Fibroblast of skin of abdomen (primary cell): ENCODE measurements at regions not wholly inside any gene's neighbourhood (a gene's known extent, or its start where the extent isn't known, plus 50 kb on each side); places are given as distances from the start of the nearest gene placed in this dataset.

ENCODE experiments used
- DNase-seq: peaks from one replicate; pipeline ENCODE4 v3.0.0-alpha.2; 2013

DNA sequence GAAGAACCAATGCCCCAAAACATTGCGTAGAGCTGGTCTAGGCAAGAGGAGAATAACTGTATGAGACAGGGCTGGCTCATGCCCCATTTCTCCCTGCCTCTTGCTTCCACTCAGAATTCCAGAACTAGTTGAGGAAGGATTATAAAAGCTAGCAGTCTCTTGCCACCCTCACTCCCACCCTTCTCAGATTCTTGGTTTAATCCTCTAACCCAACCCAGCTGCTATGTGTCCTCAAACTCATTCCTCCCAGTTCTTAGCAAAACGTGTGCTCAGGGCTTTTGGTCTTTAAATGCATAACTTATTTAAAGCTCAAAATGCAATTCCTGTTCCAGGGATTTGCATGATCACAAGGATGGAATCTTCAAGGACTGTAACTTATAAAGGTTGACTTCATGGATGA, 466.3 kb downstream of the COG6 start:
- DNase-seq: no peak

- no peak for DNase-seq
These were observed 468.6 kb downstream of the COG6 start for GRCh38 chr13:40123962-40124632.

GRCh38 chr13:40124633-40125015, 469.2 kb downstream of the COG6 start:
- no peak for DNase-seq

DNA sequence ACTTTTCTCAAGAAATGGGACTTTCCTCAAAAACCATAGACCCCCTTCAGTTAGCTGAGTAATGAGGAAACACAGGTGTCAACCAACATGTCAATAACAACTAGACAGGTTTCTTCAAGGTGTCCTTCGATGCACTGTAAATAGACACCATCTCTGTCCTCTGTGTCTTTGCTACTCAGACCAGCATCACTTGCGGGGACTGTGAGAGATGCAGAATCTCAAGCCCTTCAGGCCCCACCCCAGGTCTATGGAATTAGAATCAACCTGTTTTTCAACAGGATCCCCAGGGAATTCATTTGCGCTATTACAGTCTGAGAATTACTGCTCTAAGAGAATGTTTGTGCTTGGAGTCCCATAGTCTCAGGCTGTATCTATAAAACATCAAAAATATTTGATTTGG, 469.9 kb downstream of the COG6 start:
- DNase-seq: no peak

DNA sequence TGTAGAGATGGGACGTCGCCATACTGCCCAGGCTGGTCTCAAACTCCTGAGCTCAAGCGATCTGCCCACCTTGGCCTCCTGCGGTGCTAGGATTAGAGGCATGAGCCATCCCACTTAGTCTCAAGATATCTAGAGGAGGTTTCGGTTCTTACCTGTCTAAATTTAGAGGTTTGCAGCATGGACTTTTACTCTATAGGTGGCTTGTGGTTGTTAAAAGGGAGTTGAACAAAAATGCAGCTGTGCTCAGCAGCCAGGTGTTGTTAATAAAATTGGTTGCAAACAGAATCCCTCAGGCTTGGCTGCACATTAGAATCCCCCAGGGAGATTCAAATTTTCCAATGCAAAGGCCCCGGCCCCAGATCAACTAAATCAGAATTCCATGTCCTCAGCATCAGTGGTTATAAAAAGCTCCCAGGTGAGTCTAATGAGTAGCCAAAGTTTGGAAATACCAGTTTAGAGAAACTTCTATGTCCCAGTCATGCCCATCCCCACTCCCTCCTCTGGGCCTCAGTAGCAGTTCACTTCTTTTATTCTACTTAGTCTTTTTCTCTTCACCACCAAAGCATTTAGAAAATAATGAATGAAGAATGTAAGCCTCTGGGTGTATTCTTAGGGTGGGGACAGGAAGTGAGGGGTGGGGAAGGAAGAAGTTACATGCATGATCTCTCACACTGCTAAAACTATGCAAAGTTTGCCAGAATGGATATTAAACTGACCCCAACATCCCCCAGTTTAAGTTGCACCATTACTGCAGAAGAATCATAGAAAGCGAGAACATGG, 471.0 kb downstream of the COG6 start:
- DNase-seq: no peak

DNA sequence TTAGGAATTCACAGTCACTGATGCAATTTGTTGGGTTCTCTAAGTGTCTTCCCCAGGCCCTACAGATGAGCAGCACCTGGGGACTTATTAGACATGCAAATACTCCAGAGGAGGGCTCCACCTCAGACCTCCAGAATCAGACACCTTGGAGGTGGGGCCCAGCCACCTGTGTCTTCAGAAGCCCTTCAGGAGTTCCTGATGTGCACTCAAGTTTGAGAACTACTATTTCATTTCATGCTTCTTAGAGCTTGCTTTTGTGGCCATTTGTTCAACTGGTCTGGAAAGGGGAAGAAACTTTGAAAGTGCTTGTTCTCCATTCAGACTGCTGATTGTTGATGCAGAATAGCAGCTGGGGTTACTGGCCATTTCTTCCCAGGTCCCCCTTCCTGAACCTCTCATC, 472.0 kb downstream of the COG6 start:
- no peak for DNase-seq

- no peak for DNase-seq
These were observed 472.5 kb downstream of the COG6 start for GRCh38 chr13:40127925-40128324.

DNA sequence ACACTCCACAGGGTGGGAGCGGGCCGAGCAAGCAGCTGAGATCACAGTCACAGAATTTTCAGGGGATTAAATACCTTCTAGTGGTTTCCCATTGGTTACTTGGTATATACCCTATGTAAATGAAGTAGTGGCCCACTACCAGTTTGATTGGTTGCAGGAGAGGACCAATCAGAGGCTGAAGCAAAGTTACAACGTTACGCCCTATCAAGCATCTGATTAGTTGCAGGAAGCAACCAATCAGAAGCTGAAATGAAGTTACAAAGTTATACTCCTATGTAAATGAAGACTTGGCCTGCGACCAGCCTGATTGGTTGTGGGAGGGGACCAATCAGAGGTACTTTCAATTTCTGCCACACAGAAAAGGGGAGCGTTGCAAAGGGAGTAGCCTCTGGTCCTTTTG, 474.0 kb downstream of the COG6 start:
- DNase-seq: no peak

DNA sequence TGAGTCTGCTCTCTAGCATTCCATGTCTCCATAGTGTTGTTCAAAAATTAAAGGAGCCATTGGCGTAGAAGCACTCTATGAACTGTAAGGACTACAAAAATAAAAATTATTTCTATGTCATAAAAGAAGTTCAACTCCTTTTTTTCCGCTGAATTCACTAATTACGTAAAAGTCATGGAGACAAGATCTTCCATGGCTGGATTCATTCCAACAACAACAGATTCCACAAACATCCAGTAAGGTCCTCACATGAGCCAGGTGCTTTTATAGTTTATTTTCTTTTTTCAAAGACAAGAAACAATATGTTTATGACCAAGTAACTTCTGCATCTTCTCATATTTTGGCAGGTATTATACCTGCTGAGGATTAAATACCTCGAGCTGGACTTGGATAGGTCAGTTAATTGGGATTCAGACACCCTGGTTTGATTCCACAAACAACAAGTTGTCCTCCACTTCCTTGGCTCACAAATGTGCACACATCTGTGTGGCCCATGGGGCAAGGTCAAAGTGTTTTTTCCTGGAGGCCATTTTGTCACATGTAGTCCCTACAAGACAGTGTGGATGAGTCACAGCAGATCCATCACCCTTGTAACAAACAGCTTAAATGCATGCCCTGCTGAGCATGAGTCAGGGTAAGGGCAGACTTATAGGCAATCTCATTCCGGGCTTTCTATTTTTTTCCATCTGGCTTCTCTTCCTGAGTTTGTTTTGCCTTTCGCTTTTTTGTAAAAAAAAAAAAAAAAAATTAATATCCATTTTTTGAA, 475.6 kb downstream of the COG6 start:
- DNase-seq: no peak

DNA sequence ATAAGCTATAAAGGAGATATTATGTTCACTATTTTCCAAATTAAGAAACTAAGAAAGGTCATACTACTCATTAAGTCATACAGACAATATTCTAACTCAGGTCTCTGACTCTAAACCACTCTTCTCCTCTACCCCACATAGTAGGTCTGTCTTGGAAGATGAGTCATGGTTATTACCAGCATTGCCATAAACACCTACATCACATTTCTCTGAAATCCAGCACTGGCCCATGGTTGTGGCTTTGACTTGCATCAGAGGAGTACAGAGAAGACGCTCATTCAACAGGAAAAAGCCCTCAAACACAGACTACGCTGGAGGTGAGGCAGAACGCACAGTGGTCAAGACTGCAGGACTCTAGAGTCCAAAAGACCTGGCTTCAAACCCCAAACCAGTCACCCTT, 476.8 kb downstream of the COG6 start:
- DNase-seq: no peak

DNA sequence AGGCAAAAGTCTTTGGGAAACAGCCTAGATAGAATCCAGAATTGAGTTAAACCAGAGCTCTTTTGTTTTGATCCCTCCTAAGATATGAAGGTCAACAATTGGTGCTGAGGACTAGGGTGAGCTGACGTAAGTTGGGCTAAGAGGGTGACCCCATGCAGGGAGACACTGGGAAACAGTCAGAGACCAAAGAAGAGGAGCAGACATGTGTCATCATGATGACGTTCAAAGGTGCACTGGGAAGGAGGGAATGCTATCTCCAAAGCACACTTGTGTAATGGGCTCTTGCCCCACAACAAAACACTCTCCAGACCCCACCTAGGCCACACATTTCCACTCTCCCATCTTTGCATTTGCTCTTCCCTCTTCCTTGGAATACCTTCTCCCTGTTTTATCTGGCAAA, 481.4 kb downstream of the COG6 start:
- no peak for DNase-seq

DNA sequence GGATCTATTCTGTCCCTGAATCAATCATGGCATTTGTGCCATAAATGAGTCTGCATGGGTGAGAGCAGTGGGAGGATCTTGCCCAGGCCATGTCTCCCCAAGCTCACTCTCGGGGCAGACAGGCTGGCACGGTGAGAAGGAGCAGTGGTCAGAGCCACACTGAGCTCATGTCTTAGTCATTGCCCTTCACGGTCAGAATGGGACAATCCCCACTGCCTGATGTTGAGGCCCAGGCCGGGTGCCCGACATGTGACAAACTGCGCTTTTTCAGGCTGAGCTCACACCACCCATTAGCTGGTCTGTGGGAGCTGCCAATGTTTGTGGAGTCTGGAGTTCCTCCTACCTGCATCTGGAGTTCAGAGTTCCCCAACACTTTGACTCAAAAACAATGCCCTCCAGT, 481.9 kb downstream of the COG6 start:
- no peak for DNase-seq

DNA sequence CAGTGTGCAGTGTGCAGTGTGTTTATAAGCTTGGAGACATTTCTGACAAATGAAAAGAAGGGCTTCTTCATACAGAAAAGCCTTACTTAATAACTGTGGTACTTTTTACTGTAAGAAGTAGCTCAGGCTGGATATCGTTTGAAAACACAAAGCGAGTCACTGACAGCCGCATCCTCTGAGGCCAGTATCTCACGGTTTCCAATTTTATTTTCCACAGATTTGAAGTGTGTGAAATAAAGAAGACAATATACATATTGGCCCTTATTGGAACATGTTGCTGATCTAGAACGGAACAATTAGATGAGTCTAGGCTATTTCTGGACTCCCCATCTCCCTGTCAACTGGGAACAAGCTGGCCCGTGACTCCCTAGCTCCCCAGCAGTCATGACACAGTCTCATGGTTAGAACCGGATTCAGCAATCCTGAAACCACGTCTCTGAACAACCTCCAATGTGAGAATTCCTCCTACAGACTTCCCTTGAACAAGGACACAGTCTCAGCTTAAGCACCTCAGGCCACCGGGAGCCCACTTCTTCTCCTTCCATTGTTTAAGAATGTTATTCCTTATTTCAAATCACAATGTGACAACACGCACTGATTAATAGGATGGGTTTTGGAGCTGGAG, 484.5 kb downstream of the COG6 start:
- no peak for DNase-seq

GRCh38 chr13:40141859-40142555, 486.5 kb downstream of the COG6 start:
- DNase-seq: no peak

DNA sequence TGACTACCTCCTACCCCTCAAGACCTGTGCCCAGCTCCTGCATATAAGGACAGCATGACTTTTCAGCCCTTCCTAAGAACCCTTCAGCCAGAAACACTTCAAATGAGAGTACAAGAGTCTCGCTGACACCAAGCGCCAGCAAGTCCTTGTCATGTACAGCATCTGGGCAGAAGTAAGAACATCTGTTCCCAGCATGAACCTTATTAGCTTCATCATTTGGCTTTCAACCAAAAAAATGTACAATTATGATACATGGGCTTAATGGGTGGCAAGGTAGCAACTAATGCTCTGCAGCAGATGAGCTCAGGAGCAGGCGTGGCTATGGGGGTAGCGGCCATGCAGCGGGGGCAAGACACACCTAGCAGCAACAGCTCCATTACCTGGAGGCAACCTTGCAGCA, 487.6 kb downstream of the COG6 start:
- DNase-seq: no peak

DNA sequence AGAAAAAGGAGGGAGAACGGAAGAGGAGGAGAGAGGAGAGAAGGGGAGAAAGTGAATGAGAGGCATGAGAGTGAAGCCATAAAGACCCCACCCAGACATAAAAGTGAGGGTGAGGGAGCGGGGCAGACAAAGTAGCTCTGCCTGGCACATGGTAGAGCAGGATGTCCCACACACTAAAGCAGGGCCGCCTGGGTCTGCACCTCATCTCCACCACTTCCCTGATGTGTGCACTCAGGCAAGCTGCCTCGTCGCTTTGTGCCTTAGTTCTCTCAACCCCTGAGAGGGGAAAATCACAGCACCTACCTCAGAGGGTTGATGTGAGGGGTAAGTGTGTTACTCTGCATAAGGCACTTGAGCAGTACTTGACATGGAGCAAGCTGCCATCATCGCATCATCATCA, 488.1 kb downstream of the COG6 start:
- DNase-seq: no peak

GRCh38 chr13:40145139-40145538, 489.7 kb downstream of the COG6 start:
- no peak for DNase-seq

DNA sequence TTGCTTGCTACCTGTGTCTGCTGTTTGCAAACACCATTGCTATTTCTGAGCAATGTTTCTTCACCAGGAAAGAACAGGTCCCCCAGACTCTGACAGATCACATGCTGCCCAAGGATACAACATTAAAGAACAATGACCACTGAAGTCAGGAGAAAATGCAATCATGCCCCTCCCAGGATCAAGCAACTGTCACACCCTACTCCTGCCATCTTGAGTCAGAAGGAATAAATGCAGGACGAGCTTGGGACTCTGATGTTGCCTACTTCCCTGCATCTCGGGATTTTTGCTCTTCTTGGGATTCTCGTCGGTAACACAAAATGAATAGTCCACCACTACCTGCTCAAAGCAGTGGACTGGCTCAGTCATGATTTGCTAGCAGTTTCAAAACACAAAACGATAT, 490.6 kb downstream of the COG6 start:
- no peak for DNase-seq

DNA sequence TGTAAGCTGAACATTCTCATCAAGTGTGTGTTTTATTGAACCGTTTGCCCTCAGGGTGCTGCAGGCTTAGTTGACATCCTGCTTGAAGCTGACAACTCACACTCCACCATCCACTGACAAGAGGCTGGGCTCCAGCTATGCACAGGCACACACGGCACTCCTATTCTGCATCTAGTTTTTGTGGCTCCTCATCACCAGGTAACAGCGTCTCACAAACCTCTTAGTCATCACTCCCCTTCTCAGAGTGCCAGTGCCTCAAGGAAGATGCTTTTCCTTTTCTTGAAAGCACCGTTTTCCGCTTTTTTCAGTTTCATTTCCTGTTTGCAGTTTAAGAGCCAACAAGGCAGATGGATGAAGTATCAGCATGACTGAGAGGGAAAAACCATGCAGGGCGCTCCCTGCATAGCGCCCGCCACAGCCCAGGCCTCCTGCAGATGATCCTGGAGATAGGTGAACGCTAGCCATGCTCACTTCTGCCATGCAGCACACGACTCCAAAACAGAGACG, 491.2 kb downstream of the COG6 start:
- no peak for DNase-seq

DNA sequence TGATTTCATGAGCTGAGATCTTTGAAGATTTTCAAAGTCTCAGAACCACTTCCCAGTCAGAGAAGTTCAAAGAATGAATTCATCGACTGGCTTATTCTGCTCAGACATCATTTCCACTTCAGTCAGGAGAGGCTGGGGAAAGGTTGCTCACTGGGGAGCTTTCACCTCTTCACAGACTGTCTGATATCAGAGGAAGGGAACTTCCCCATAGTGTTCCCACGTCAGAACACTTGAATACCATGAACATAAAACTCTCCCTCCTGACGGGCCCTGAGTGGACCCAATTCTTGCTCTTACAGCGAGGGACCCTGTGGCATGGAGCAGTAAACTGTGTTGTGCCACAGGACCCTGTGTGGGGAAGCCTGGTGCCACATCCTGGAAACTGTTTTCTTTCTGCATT, 492.6 kb downstream of the COG6 start:
- DNase-seq: no peak

- DNase-seq: no peak
These were observed 493.3 kb downstream of the COG6 start for GRCh38 chr13:40148742-40149141.

DNA sequence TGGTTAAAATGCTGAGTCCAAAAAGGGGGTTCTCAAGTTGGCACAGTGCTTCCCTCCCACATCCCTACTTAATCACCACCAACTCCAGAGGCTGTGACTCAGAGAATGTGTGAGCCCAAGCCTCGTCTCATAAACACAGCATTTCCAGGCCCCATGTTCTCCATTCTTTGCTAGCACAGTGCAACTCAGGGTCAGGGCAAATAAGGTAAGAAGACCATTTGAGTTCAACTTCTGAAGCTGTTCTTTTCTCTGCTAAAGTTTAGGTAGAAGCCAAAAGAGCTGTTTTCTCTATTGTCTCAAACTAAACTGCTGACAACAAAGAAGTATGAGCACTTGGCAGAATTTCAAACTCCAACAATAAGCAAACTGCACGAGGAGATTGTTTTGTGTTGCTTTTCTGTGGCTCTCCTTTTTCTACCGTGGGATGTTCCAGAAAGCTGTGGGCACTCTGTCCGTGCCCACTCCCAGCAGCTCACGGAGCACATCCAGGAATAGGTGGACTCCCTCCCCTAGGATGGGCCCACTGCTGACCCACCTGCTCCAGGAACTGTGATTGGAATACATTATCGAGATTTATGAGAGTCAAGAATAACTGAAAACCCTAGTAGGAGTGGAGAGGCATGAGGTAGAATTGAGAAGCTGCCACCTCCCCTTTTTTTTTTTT, 494.3 kb downstream of the COG6 start:
- DNase-seq: peak; percentile 73
